Fibroblast of pulmonary artery (primary cell): ENCODE measurements at regions not wholly inside any gene's neighbourhood (a gene's known extent, or its start where the extent isn't known, plus 50 kb on each side); places are given as distances from the start of the nearest gene placed in this dataset.

Experiments
- DNase-seq: peaks from one replicate; pipeline ENCODE4 v3.0.0-alpha.2; 2010; ENCODE audit warnings: low read depth
- H3K4me3 ChIP-seq: replicated peaks from 2 replicates; pipeline ENCODE4 v1.5.1; 2011; ENCODE audit warnings: low read depth, mild to moderate bottlenecking, control low read depth, low read length, moderate library complexity
- TF ChIP-seq, protein P1 (sequence below): IDR thresholded peaks from 2 replicates; pipeline ENCODE4 v1.5.1; 2011; ENCODE audit warnings: mild to moderate bottlenecking, control low read depth, low read length, inconsistent platforms; ENCODE audit errors: missing control alignments

DNA sequence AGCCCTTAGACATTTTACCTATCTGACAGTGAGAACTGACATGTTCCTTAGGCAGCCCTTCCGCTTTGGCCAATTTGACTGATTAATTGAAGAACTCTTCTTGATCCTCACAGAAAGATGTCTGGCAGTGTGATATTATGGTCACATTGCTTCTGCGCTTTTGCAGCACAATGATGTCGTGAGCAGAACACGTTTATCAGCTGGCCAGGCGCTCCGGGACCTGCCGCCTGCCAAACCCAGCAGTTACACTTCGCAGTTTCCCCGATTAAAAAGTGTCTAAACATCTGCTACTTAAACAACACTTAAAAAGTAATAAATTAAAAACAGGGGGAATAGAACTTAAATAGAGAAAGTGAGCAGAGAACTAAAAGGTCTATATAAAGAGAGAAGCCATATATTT lies 103.5 kb upstream of the ETS2 start:
- DNase-seq = no peak
- H3K4me3 ChIP-seq = no peak overlapping the region
- TF ChIP-seq, protein P1, sequence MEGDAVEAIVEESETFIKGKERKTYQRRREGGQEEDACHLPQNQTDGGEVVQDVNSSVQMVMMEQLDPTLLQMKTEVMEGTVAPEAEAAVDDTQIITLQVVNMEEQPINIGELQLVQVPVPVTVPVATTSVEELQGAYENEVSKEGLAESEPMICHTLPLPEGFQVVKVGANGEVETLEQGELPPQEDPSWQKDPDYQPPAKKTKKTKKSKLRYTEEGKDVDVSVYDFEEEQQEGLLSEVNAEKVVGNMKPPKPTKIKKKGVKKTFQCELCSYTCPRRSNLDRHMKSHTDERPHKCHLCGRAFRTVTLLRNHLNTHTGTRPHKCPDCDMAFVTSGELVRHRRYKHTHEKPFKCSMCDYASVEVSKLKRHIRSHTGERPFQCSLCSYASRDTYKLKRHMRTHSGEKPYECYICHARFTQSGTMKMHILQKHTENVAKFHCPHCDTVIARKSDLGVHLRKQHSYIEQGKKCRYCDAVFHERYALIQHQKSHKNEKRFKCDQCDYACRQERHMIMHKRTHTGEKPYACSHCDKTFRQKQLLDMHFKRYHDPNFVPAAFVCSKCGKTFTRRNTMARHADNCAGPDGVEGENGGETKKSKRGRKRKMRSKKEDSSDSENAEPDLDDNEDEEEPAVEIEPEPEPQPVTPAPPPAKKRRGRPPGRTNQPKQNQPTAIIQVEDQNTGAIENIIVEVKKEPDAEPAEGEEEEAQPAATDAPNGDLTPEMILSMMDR = no peak

GRCh38 chr21:38709876-38710275 lies 95.9 kb upstream of the ETS2 start:
- no peak overlapping the region for H3K4me3 ChIP-seq
- no peak for DNase-seq
- TF ChIP-seq, protein P1 = no peak

- DNase-seq = peak; percentile 57
- no peak overlapping the region for H3K4me3 ChIP-seq
- TF ChIP-seq, protein P1 = peak; percentile 60
Observed at GRCh38 chr21:38712071-38712470, 93.7 kb upstream of the ETS2 start.

DNA sequence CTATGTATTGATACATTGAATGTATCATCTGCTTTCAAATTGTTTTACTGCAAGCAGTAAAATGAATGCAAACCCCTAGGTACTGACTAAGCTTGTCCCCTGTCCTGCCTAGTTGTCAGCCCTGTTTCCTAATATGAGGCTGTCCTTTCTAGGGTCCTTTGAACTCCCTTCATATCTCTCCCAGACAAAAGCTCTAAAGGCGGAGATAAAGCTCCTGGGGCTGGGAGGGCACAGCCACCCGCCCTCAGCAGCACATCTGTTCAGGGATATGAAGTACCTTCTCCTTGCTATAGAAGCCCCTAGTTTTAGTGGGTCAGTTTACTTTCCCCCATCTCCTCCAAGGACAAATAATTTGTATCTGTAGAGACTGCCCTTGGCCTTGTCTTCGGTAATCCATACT lies 93.1 kb upstream of the ETS2 start:
- TF ChIP-seq, protein P1 = no peak
- H3K4me3 ChIP-seq = no peak overlapping the region
- DNase-seq = no peak

GRCh38 chr21:38714039-38714817 lies 91.5 kb upstream of the ETS2 start:
- H3K4me3 ChIP-seq = no peak overlapping the region
- TF ChIP-seq, protein P1 = no peak

DNA sequence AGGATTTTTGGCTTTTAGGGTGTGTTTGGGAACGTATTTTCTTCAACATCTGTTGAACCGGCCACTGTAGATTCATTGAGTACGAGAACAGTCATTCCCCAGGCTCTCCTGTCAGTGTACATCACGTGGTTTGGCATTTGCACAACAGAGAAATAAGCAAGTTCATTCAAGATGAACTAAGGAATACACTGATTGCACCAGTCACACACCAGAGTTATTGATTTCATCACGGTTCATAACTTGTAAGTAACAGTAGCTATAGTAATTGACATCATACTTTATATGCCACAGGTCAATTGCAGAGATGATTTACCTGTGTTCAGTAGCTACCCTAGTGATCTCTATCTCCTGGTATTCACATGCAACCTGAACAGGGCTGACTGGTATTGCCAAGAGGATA lies 90.7 kb upstream of the ETS2 start:
- TF ChIP-seq, protein P1 = no peak
- DNase-seq = no peak
- no peak overlapping the region for H3K4me3 ChIP-seq

More at GRCh38 chr21:38714039-38714817, 91.5 kb upstream of the ETS2 start:
- DNase-seq = no peak

GRCh38 chr21:38716088-38716487 lies 89.6 kb upstream of the ETS2 start:
- TF ChIP-seq, protein P1 = no peak
- no peak for DNase-seq

More at GRCh38 chr21:38716088-38716487, 89.6 kb upstream of the ETS2 start:
- no peak overlapping the region for H3K4me3 ChIP-seq
